CD4-positive, alpha-beta T cell treated with Interferon alpha-2 for 1 hour (primary cell): ENCODE measurements at regions not wholly inside any gene's neighbourhood (a gene's known extent, or its start where the extent isn't known, plus 50 kb on each side); places are given as distances from the start of the nearest gene placed in this dataset.
"Not testable (repeated sequence)": the region's sequence is repeated elsewhere in the genome, so short reads cannot be mapped to it uniquely, and the experiment has no call there.

Experiments used
- DNase-seq, 2 donors: peaks; one replicate each; pipeline ENCODE4 v3.0.0-alpha.2; 2020 to 2022

DNA sequence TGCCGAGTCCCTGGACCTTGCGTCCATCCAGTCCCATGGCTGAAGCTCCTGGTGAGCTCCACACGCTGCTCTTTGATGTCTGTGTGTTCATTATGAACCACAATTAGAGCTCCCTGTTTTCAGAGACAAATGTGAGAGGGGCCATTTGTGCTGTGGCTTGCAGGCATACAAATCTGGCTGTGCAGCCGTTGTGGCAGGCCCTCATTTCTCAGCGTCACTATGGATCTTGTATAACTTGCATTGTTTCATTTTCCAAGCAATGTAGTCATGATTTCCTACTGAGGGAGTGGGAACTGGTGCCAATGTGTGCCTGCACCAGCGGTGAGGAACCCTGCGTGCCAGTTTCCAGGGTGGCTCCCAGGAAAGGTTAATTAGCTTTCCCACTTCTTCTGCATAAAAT, 542.6 kb downstream of the TMEM114 start:
- no peak for DNase-seq

GRCh38 chr16:8044796-8045195, 545.5 kb downstream of the TMEM114 start:
- DNase-seq: no peak

- DNase-seq: no peak
Measured at GRCh38 chr16:8032406-8032805, 557.9 kb downstream of the TMEM114 start.

- not testable (repeated sequence) for DNase-seq
Measured at GRCh38 chr16:8030004-8030403, 560.3 kb downstream of the TMEM114 start.

DNA sequence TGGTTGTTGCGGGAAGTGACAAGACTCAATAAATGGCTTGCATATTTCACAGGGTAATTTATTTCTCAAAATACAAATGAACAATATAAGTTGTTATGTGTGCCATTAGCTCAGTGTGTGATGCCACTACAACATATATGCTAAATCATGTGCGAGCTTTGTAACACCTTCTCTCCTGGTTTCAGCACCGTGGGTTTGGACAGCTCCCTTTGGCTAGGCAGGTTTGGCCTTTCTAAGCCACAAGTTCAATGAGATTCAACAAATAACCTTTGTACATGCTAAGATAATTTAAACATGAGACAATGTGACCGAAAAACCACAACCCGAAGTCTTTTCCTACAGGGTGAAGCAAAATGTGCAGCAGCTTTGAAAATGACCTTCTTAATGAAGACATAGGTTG, 563.9 kb downstream of the TMEM114 start:
- no peak for DNase-seq

DNA sequence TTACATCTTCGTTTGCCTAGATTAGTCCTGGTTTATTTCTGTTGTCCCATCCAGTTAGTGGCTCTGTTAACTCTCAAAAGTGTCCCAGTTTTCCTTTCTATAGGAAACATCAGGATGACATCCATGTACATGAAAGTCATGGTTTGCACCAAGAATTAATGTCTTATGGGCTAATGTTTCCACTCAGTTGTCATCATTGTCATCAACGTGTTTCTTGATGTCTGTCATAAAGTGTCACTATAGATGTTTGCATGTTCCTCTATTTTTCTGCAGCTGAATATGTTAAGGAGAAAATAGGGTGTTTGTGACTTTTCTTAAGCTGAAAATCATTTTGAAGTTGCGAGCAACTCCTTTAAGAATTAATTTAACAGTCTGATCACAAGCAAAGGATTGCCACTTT, 567.0 kb downstream of the TMEM114 start:
- DNase-seq: no peak

DNA sequence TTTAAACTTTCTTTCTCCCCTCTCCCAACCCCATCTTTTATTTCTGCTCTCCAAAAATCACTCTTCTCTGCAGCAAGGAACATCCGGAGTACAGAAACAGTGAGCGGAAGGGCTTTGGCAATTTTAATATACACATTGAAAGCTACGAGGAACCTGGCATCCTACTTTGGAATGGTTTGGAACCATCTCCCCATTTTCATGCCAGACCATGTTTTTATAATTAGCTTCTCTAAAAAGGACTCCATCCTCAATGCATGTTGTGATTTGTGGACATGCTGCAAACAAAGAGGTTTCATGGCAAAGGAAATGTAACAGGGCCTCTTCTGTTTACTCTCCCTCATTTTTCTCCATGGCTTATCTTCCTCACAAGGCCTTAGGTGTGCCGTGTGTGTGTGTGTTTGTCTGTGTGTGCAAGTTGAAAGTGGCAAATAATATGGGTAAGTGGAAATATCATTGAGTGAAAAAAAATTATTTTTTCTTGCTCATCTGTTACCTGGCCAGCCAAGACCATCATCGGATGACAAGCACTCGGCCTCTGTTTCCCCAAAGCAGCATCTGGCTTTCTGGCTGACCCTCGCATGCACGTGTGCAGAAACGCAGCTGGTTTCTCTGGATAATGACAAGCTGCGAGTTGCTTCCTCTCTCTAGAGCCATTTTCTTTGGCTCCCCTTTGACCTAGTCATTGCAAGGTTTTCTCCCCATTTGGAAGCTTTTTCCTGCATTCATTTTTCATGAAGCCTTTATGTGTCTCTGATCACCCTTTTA, 585.0 kb downstream of the TMEM114 start:
- no peak for DNase-seq

GRCh38 chr16:7998789-7999453, 591.4 kb downstream of the TMEM114 start:
- DNase-seq: no peak

GRCh38 chr16:7997966-7998365, 592.3 kb downstream of the TMEM114 start:
- no peak for DNase-seq

DNA sequence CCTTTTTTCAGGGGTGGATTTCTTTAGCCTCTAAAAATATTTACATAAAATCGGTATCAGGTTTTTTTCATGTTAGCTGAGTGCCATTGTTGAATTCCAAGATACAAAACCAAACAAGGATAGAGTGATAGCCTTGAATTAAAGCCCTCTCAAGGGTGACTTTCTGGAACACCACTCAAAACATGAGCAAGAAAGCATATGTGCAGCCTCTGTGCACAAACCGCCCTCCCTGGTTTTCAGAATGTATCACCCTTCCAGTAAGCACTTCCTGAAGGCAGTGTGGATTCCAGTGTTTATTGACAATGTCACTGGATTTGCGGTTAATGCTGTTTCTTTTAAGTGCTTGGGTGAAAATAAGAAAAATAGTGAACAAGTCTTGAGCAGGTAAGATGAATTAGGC, 597.7 kb downstream of the TMEM114 start:
- no peak for DNase-seq

DNA sequence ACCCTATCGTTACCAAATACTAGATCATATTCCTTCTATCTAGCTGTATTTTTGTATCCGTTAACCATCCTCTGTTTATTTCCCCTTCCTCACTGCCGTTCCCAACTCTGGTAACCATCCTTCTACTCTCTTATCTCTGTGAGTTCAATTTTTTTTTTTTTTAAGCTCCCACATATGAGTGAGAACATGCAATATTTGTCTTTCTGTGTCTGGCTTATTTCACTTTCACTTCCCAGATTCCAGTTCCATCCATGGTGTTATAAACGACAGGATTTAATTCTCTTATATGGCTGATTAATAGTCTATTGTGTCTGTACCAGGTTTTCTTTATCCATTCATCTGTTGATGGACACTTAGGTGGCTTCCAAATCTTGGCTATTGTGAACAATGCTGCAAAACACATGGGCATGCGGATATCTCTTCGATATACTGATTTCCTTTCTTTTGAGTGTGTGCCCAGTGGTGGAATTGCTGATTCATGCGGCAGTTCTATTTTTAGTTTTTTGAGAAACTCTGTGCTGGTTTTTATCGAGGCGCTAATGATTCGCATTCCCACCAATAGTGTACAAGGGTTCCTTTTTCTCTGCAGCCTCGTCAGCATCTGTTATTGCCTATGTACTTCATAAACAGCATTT, 599.6 kb downstream of the TMEM114 start:
- DNase-seq: no peak

DNA sequence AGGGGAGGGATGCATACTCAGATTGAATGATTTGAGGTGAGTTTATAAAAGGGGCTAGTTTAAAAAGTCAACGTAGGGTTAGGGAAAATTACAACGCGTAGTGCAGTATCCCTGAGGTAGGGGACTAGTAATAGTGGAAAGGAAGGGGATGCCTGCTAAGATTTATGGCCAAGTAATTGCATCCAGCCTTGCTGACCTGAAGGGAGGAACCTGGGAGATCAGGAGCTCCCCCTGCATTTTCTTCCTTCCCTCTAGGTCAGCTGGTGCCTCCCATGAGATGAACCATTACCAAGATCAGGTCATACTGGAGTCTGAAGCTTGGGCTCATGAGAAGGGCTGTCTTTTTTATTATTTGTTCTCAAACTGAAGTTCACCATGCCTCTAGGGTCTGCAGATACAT, 606.6 kb downstream of the TMEM114 start:
- DNase-seq: no peak

GRCh38 chr16:7980133-7980483, 610.2 kb downstream of the TMEM114 start:
- no peak for DNase-seq

GRCh38 chr16:7979448-7980132, 610.7 kb downstream of the TMEM114 start:
- DNase-seq: no peak

GRCh38 chr16:7976563-7976962, 613.7 kb downstream of the TMEM114 start:
- no peak for DNase-seq

DNA sequence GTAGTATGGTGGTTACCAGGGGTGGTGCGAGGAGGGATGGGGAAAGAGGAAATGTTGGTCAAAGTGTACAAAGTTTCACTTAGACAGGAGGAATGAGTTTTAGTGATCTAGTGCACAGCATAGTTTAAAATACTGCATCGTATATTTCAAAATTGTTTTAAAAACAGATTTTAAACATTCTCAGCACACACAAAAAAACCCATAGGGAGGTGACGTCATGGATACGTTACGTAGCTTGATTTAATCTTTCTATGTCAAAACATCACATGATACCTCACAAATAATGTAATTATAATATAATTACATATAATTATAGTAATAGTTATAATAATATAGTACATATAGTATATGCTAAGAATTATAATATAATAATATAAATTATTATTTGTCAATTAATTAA, 614.2 kb downstream of the TMEM114 start:
- no peak for DNase-seq

DNA sequence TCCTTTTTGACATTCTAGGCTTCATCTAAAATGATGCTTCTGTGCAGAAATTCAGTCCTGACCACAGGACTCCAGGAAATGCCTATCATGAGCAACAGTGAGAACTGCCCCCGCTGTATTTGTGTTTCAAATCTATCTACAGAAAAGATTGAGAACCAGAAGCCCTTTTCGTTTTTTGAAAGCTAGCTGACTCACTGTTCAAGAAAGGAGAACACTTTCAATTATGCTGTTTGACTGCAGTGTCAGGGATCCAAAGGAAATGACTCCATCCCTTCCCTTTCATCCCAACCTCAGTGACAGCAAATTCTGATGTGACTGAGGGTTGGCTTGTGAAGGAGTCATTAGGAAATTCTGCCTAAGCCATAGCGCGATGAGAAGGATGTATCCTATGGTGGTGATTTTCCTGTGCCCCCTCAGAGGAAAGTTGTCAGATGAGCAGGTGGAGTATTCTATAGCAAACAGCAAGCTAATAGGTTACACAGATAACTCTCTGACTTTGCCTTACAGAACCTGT, 622.3 kb downstream of the TMEM114 start:
- no peak for DNase-seq

DNA sequence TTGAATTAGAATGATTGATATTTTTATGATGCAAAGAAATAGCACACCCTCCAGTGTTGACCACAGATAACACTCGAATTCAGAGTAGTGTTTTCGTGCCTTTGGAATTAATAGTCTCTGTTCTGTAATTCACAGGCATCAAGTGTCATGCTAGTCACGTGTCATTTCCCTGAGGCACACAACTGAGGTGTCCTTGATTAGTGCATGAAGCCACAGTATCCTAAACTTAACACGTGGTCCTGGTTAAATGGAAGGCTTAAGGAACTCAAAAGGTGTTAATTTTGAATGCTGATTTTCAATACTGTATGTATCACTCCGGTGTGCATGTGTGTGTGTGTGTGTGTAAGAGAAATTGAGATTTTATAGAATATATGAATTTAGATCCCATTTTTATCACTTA, 625.6 kb downstream of the TMEM114 start:
- DNase-seq: no peak

DNA sequence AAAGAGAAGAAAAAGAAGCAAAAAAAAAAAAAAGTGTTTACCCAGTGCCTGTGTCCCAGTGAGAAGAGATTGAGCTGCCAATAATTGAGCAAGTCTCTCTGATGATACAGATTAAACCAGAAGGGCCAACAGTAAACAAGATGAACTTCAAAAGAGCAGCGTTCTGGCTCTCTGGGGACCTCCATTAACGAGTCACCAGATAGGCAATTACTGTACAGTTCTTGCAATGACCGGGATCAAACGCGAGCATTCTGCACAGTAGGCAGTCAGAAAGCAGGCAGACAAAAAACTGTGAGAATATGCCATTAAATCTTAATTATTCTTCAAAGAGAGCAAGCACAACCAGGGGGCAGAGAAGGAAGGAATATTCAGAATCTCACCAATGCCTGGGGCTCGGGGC, 626.1 kb downstream of the TMEM114 start:
- DNase-seq: no peak

DNA sequence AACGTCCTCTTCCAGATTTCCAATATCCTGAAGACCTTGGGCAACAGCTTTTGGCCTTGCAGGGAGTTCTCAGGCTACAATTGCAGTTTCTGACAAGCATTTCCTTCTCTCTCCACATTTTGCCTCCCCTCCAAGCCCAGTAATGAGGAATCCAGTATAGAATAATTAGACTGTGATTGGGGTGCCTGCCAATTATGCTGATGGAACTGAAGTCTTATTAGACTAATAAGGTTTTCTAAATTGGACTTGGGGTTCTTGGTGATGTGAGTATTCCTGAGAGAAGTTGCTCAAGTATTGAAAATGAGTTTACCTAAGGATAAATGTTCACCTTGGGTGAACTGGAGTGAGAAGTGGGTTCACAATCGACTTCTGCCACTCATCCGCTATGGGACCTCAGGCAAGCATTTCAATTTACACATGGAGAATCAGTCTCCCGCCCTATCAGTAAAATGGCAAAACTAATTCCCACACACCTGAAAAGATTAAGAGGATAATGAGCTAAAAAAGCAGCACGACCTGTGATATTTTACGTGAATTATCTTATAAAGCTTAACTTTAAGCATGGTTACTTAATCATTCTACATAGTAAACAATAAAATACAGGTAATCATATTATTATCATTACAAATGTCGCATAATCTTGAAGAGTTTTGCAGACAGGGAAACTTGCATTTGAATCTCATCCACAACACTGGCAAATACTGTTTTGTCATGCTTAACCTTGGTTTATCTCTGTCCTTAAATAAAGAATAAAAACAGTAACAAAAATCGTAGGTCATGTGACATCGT, 628.0 kb downstream of the TMEM114 start:
- DNase-seq: no peak

- no peak for DNase-seq
Measured at GRCh38 chr16:7957151-7957550, 624.5 kb downstream of the RBFOX1 start.

- no peak for DNase-seq
Measured at GRCh38 chr16:7953360-7953759, 620.7 kb downstream of the RBFOX1 start.

DNA sequence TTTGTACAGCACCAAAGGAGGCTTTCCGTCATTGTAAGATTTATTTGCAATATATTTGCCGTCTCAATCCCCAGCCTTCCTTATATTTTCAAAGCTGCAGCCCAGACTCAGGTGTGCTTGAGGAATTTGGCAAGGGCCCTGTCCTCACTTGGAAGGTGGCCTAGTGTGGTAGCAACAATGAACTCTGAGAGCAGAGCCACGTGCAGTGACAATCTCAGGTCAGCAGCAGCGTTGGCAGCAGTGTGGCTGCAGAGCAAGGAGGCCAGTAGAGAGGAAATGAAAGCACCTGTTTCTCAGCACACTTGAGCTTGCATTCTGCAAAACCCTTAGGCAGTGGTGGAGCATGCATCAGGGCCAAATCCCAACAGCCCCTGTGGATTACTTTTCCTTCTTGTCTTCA, 613.5 kb downstream of the RBFOX1 start:
- DNase-seq: no peak
